Progenitor cell of endocrine pancreas (in vitro differentiated cells): ENCODE measurements at regions not wholly inside any gene's neighbourhood (a gene's known extent, or its start where the extent isn't known, plus 50 kb on each side); places are given as distances from the start of the nearest gene placed in this dataset.

Source experiments
- DNase-seq: peaks from one replicate; pipeline ENCODE4 v3.0.0; 2021; ENCODE audit warnings: low spot score; ENCODE audit not compliant: unreplicated experiment
- H3K27ac Mint-ChIP-seq: 2 replicates; pipeline ENCODE4 v1.8.0; 2021; ENCODE audit warnings: mild to moderate bottlenecking, moderate library complexity, mixed read lengths
- H3K27me3 Mint-ChIP-seq: 2 replicates; pipeline ENCODE4 v1.8.0; 2021; ENCODE audit warnings: mixed read lengths
- H3K36me3 Mint-ChIP-seq: 2 replicates; pipeline ENCODE4 v1.8.0; 2022; ENCODE audit warnings: mixed read lengths; ENCODE audit not compliant: insufficient read depth
- H3K4me1 Mint-ChIP-seq: 2 replicates; pipeline ENCODE4 v1.8.0; 2021; ENCODE audit warnings: low read depth, mixed read lengths
- H3K4me3 Mint-ChIP-seq: 2 replicates; pipeline ENCODE4 v1.8.0; 2021; ENCODE audit warnings: low read depth, mild to moderate bottlenecking, moderate library complexity, mixed read lengths
- H3K9me3 Mint-ChIP-seq: 2 replicates; pipeline ENCODE4 v1.8.0; 2021; ENCODE audit warnings: low read depth, mixed read lengths
- CTCF ChIP-seq: fragments of 200-600 bp; sonication (generic); IDR thresholded peaks from one replicate; pipeline ENCODE4 v1.5.0; 2021; ENCODE audit warnings: antibody characterized with exemption, mild to moderate bottlenecking; ENCODE audit not compliant: unreplicated experiment

DNA sequence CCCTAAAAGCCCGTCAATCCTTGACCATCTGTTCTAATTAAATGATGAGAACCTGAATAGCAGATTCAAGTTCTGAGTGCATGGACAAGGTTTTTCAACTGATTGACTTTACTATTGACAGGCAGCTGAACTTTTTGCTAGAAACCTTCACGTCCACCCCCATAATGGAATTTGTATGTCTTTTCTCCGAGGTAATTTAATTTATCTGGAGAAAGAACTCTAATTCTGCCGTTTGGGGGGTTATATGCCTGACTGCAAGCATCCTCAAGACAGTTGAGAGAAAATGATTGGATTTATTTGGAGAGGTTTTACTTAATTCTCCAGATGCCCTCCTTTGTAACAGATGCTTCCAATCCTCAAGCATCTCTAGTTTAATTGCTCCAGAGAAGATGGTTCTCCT lies 1053.4 kb upstream of the AUTS2 start:
- Mint-ChIP-seq H3K36me3 (no peaks in the 10 kb centered on the region), H3K27me3 (peaks cover 7% of the 10 kb centered on the region), H3K4me3 (no peak overlapping the region), H3K4me1 (peaks cover 5% of the 10 kb centered on the region), H3K9me3 (peaks cover 7% of the 10 kb centered on the region), H3K27ac (no peak overlapping the region)
- TF ChIP-seq CTCF: no peak
- DNase-seq: no peak

DNA sequence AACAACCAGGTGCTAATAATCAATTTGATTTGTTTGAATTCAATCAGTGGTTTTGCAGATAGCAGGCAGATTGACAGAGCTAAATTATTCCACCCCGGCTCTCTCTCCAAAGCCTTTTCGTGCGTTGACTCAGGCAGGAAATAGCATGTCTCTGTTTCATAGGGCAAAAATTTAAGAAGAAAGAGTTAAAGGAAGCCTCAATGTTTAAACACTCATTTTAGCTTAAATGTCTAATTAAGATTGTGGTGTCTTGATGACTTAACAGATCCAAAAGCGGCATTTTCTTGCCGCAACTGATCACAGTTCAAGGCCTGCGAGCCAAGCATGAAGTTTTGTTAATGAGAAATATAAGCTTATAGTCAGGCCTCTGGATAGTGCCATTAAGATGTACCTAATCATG lies 1051.1 kb upstream of the AUTS2 start:
- Mint-ChIP-seq H3K4me3 (no peak overlapping the region), H3K36me3 (no peaks in the 10 kb centered on the region), H3K27ac (no peak overlapping the region), H3K9me3 (no peaks in the 10 kb centered on the region), H3K27me3 (peaks cover 7% of the 10 kb centered on the region), H3K4me1 (peaks cover 5% of the 10 kb centered on the region)
- no peak for DNase-seq
- TF ChIP-seq CTCF: no peak

- H3K9me3 Mint-ChIP-seq: no peaks in the 10 kb centered on the region
- H3K4me1 Mint-ChIP-seq: peaks cover 5% of the 10 kb centered on the region
- H3K27me3 Mint-ChIP-seq: peaks cover 7% of the 10 kb centered on the region
- no peak for TF ChIP-seq CTCF
- no peaks in the 10 kb centered on the region for H3K36me3 Mint-ChIP-seq
- H3K4me3 Mint-ChIP-seq: no peak overlapping the region
- no peak overlapping the region for H3K27ac Mint-ChIP-seq
- no peak for DNase-seq
These were observed 1050.5 kb upstream of the AUTS2 start for GRCh38 chr7:68547799-68548198.

GRCh38 chr7:68550027-68550426 lies 1048.2 kb upstream of the AUTS2 start:
- no peak for TF ChIP-seq CTCF
- Mint-ChIP-seq H3K27me3 (peaks cover 7% of the 10 kb centered on the region), H3K9me3 (no peaks in the 10 kb centered on the region), H3K4me3 (no peak overlapping the region), H3K36me3 (no peaks in the 10 kb centered on the region), H3K27ac (no peak overlapping the region), H3K4me1 (peaks cover 5% of the 10 kb centered on the region)
- DNase-seq: no peak

DNA sequence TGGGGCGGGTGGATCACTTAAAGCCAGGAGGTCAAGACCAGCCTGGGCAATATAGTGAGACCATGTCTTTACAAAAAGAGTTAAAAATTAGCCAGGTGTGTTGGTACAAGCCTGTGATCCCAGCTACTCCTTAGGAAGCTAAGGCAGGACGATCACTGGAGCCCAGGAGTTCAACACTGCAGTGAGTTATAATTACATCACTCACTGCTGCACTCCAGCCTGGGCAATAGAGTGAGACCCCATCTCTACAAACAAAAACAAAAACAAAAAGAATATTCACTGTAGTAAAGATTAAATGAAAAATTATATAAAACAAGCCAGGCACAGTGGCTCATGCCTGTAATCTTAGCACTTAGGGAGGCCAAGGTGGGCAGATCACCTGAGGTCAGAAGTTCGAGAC lies 1047.6 kb upstream of the AUTS2 start:
- H3K4me3 Mint-ChIP-seq: no peak overlapping the region
- no peaks in the 10 kb centered on the region for H3K36me3 Mint-ChIP-seq
- no peak for TF ChIP-seq CTCF
- no peaks in the 10 kb centered on the region for H3K9me3 Mint-ChIP-seq
- H3K27ac Mint-ChIP-seq: no peak overlapping the region
- DNase-seq: no peak
- H3K27me3 Mint-ChIP-seq: peaks cover 7% of the 10 kb centered on the region
- peaks cover 5% of the 10 kb centered on the region for H3K4me1 Mint-ChIP-seq
